Stimulated activated naive CD8-positive, alpha-beta T cell treated with anti-CD3 and anti-CD28 coated beads, Interleukin-15, amount 100 ng/mL, for 72 hours (primary cell): ENCODE measurements at regions not wholly inside any gene's neighbourhood (a gene's known extent, or its start where the extent isn't known, plus 50 kb on each side); places are given as distances from the start of the nearest gene placed in this dataset.

Source experiments
- ATAC-seq: fragments of 150-1000 bp; cut with Tn5 transposase; 2 replicates; pipeline ENCODE4 v1.10.0; 2021; ENCODE audit warnings: mild to moderate bottlenecking, moderate library complexity
- DNase-seq, 2 donors: peaks; one replicate each; pipeline ENCODE4 v3.0.0; 2021 to 2022
- H3K27ac Mint-ChIP-seq, 2 donors: one replicate each; pipeline ENCODE4 v1.8.0; 2022; ENCODE audit warnings: mild to moderate bottlenecking in 2 of 2, mixed read lengths in 2 of 2, moderate library complexity in 2 of 2
- H3K27me3 Mint-ChIP-seq: one replicate; pipeline ENCODE4 v1.8.0; 2022; ENCODE audit warnings: mixed read lengths
- H3K4me1 Mint-ChIP-seq: one replicate; pipeline ENCODE4 v1.8.0; 2022; ENCODE audit warnings: mild to moderate bottlenecking, mixed read lengths
- H3K4me3 Mint-ChIP-seq, 2 donors: one replicate each; pipeline ENCODE4 v1.8.0; 2022; ENCODE audit warnings: mild to moderate bottlenecking in 2 of 2, mixed read lengths in 2 of 2, moderate library complexity in 1 of 2
- H3K9me3 Mint-ChIP-seq, 2 donors: one replicate each; pipeline ENCODE4 v1.8.0; 2022; ENCODE audit warnings: mixed read lengths in 2 of 2

DNA sequence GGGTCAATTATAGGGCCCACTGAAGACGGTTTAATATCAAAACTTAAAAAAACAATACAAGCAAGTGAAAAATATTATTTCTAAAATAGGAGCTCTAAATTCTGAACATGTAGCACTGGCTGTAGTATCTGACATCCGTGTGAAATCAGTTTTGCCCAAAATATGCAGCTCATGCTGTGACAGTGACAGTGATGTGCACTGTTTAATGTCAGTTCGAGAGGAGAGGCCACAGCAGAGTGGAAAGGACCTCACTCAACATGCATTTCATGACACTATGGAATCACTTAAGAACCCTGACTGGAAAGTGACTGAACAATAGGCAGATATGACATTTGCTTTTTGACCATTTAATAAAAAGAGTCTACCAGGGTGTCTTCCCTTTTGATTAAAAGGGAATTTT, 397.0 kb downstream of the FRK start:
- ATAC-seq (no peak), DNase-seq (no peak)
- no peak overlapping the region for H3K4me3 Mint-ChIP-seq
- H3K27me3 Mint-ChIP-seq: no peaks in the 10 kb centered on the region
- H3K27ac Mint-ChIP-seq: no peak overlapping the region
- H3K9me3 Mint-ChIP-seq: peaks cover 0 to 8% of the 10 kb centered on the region in 2 donors
- H3K4me1 Mint-ChIP-seq: no peaks in the 10 kb centered on the region

DNA sequence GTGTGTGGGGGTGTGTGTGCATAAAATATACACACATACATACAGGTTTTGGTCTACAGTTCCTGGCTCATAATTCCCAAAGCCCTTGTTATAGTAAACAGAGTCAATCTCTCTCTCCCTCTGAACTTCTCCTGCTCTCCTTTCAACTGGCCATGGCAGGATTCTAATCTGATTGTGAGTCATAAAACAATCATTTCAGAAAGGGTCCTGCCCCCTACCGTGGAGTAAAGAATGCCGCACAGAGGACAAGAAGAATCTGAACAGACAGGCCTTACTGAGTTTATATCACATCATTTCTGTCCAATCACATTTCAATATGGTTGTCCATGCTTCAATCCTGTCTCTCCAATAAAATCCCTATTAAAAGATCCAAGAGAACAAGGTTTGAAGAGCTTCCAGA, 416.9 kb downstream of the FRK start:
- H3K27me3 Mint-ChIP-seq: no peaks in the 10 kb centered on the region
- no peak for DNase-seq
- H3K4me1 Mint-ChIP-seq: no peaks in the 10 kb centered on the region

DNA sequence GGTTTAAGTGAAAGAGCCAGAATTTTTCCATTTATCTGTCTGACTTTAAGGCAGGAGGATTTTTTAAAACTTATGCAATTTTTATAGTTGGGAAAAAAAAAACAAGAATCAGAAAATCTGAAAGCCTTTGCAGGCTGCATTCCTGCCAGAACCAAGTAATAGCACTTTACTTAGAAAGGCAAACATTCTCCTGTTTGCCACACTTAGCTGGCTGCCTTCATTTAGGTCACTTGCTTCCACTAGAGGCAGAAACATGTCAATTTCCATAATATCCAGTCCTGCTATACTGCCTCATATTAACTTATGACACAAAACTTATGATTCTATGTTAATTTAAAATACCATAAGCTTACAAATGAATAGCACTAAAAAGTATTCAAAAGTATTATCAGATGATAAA, 425.8 kb downstream of the FRK start:
- Mint-ChIP-seq H3K4me1 (no peaks in the 10 kb centered on the region), H3K9me3 (peaks cover 6 to 9% of the 10 kb centered on the region in 2 donors), H3K4me3 (no peak overlapping the region), H3K27ac (no peak overlapping the region), H3K27me3 (no peaks in the 10 kb centered on the region)
- DNase-seq: no peak
- ATAC-seq: no peak

More for the DNA sequence above, 416.9 kb downstream of the FRK start:
- no peak for ATAC-seq
- Mint-ChIP-seq H3K27ac (no peak overlapping the region), H3K4me3 (no peak overlapping the region), H3K9me3 (peaks cover 9 to 13% of the 10 kb centered on the region in 2 donors)

DNA sequence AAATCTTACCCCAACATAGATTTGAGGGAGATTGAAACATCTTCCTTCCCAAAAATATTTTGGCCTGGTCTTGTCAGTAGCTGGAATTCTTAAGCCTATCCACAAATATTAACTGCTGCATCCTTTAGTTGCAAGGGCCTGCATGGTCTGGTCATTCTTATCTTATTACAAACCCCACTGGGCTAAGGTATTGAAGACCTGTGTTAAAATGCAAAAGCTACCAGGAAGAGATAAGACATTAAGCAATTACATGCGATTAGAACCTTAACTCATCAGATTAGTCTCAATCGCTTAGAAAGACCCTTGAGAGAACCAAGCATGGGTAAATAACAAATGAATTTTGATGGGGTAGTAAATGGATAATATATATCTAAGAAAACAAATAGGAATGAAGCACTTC, 426.6 kb downstream of the FRK start:
- Mint-ChIP-seq H3K4me3 (no peak overlapping the region), H3K27ac (no peak overlapping the region), H3K9me3 (peaks cover 6 to 8% of the 10 kb centered on the region in 2 donors), H3K4me1 (no peaks in the 10 kb centered on the region), H3K27me3 (no peaks in the 10 kb centered on the region)
- DNase-seq: no peak
- no peak for ATAC-seq

DNA sequence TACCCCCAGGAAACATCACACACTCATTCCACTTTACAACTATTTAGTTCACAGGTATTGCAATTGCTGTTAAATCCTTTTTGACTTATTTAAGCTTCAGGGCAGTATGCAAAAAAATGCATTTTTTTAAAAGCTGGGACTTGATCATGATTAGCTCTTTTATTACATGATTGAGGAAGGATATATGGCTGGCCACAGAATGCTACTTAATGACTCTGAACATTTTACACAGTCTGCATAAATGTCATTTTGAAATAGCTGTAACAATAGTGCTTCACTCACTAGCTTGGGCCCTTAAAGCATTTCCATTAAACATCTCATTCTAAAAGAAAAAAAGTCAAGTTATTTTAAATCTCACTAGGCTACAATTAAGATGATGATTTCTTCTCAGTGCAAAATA, 429.7 kb downstream of the FRK start:
- no peaks in the 10 kb centered on the region for H3K9me3 Mint-ChIP-seq
- no peaks in the 10 kb centered on the region for H3K27me3 Mint-ChIP-seq
- no peak overlapping the region for H3K27ac Mint-ChIP-seq
- ATAC-seq: no peak
- no peak overlapping the region for H3K4me3 Mint-ChIP-seq
- no peak for DNase-seq
- no peaks in the 10 kb centered on the region for H3K4me1 Mint-ChIP-seq

DNA sequence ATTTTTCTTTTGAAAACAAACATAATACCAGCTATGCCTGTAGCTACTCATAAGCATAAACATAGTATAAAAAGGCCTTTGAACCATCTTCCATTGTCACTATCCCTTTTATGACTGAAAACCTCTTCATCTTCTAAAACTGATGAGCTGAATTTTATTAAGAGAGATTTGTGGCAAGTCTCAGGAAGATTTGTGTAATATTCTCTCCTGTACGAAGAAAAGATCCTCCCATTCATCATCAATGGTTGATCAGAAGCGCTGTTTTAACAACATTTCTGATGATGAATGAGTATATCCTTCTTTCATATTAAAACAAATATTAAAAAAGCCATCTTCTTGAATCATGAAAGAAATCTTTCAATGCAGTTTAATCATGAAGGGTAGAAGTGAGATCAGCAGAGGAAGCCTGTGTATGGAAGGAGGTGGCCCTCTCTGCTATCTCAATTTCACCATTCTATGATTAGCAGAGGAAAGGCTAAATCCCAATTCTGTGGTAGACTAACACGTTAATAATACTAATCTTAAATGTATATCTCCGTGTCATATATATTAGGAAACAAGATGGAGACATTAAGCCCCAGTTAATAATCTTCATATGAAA, 430.2 kb downstream of the FRK start:
- no peak overlapping the region for H3K4me3 Mint-ChIP-seq
- H3K27me3 Mint-ChIP-seq: no peaks in the 10 kb centered on the region
- H3K4me1 Mint-ChIP-seq: no peaks in the 10 kb centered on the region
- ATAC-seq (no peak), DNase-seq (no peak)
- H3K9me3 Mint-ChIP-seq: no peaks in the 10 kb centered on the region
- no peak overlapping the region for H3K27ac Mint-ChIP-seq

DNA sequence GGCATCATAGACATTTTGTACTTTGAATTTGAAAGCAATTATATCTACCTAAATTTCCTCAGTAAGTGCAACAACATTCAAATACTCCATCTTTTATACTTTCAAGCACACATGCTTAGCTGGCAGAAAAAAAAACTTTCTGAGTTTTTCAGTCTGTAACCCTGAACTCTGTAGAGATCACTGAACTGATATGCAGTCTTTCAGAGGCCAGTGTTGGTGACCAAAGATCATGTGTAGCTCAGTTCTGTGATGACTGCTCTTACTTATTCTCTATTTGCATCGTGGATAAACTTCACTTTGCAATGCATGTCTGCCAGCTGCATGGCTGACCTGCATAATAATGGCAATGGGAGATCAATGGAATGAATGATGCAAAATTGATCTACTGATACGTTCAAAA, 431.3 kb downstream of the FRK start:
- H3K4me1 Mint-ChIP-seq: no peaks in the 10 kb centered on the region

DNA sequence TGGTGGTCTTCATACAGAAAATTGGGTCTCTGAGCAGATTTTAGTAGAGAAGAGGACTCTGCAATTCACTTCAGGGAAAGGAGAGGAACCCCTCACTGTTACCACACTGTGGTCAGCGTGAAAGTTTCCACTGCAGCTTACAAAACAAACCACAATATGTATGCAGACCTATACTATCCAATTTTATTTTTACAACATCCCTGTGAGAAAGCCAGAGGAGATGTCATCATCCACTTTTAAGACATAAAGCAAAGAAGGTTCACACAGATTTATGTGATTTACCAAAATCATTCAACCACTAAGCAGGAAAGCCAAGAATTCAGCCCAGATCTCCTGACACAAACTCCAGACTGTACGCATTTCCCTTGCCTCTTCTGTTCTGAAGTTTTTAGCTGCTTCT, 442.4 kb downstream of the FRK start:
- Mint-ChIP-seq H3K4me1 (no peaks in the 10 kb centered on the region), H3K27ac (no peak overlapping the region), H3K9me3 (peaks cover 4 to 9% of the 10 kb centered on the region in 2 donors), H3K4me3 (no peak overlapping the region), H3K27me3 (no peaks in the 10 kb centered on the region)
- DNase-seq (no peak), ATAC-seq (no peak)

More for the DNA sequence above, 431.3 kb downstream of the FRK start:
- no peak for ATAC-seq
- no peaks in the 10 kb centered on the region for H3K9me3 Mint-ChIP-seq
- H3K4me3 Mint-ChIP-seq: no peak overlapping the region
- peak overlapping the region in 1 of 2 donors; percentile 12 for H3K27ac Mint-ChIP-seq
- no peak for DNase-seq
- no peaks in the 10 kb centered on the region for H3K27me3 Mint-ChIP-seq

DNA sequence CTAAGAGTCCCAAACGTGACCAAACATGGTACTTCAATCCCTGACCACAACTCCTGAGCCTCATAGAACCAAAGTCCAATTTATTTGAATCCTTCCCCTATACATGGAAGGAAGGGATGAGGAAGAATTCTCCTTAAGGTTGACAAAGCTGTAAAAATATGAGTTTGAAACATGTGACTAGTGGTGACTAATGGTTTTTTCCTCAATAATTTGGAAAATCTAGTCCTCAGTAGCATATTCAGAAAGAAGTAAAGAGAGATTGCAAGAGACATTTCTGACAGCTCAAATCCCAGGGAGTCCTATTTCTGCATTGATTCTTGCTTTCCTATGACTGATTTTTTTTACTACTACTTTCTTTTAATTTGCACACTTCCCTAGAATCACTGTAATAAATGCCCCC, 443.7 kb downstream of the FRK start:
- Mint-ChIP-seq H3K27ac (no peak overlapping the region), H3K4me3 (no peak overlapping the region), H3K4me1 (no peaks in the 10 kb centered on the region), H3K27me3 (no peaks in the 10 kb centered on the region), H3K9me3 (peaks cover under 1 to 9% of the 10 kb centered on the region in 2 donors)
- ATAC-seq (no peak), DNase-seq (no peak)

DNA sequence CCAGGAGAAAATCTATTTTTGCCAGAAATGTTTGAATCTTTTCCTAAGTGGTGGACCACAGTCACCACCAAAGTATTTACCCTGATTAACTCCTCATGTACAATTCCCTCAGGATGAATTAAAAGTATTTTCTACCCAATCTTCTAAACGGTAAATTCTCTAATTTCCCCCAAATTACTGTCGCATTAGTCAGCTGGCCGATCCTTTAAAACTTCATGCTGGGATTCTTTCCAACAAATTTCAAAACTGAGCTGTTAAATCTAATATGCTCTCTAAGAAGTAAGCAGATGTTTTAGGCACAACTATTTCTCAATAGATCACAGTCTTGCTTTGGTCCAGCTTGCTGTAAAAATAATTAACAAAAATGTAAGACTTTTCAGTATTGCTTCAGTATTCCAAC, 447.2 kb downstream of the FRK start:
- no peaks in the 10 kb centered on the region for H3K4me1 Mint-ChIP-seq
- H3K4me3 Mint-ChIP-seq: no peak overlapping the region
- no peak for ATAC-seq
- no peak overlapping the region for H3K27ac Mint-ChIP-seq
- peaks cover 9% of the 10 kb centered on the region in 2 donors for H3K9me3 Mint-ChIP-seq
- no peak for DNase-seq
- no peaks in the 10 kb centered on the region for H3K27me3 Mint-ChIP-seq

DNA sequence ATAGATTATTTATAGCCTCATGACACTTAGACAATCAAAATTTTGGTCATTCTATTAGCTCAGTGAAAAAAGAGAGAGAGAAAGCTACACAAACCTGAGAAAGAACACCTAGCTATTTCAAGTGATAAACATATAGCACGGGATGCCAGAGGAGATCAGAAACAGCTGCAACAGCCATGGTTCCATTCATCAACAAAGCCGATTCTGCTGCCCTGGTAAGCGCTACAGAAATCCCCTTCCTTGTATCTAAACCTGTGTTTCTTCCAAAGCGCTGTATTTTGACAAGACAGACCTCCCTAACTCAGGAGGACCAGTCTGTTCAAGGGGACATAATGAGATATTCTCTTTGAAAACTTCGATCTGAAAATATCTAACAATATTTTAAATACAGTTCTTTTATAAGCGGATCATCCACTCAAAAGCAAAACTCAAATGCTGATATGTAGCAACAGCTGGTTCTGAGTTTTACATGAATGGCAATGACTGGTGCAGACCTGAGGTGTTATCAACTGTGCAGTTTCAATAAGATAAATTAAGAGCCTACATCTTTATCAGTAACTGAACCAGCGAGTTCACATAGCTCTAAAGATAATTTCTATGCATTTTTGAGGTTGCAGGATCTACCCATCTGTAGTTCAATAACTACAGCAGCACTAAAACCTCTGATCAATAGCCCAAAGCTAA, 447.8 kb downstream of the FRK start:
- Mint-ChIP-seq H3K27me3 (no peaks in the 10 kb centered on the region), H3K27ac (no peak overlapping the region), H3K4me1 (no peaks in the 10 kb centered on the region), H3K4me3 (no peak overlapping the region), H3K9me3 (peaks cover 9% of the 10 kb centered on the region in 2 donors)
- DNase-seq (no peak), ATAC-seq (no peak)

DNA sequence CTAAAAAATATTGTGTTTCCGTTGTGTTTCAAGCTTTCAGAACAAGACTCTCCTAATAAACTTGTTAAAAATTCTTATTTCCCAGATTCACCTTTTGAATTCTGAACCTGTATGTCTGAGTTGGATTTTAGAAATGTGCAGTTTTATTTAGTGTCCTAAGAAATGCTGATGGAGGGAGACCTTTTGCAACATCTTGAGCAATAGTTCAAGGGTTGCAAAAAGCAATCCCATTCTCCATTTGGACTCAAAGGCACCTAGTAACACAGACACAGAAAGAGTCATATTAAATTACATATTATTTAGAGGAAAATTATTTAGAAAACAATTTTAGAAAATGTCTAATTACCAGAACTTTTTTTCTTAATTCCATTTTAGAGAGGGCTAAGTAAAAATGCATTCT, 448.5 kb downstream of the FRK start:
- H3K27me3 Mint-ChIP-seq: no peaks in the 10 kb centered on the region
- DNase-seq (no peak), ATAC-seq (no peak)
- H3K4me1 Mint-ChIP-seq: no peaks in the 10 kb centered on the region
- H3K9me3 Mint-ChIP-seq: peaks cover 9% of the 10 kb centered on the region in 2 donors
- H3K27ac Mint-ChIP-seq: no peak overlapping the region
- no peak overlapping the region for H3K4me3 Mint-ChIP-seq

DNA sequence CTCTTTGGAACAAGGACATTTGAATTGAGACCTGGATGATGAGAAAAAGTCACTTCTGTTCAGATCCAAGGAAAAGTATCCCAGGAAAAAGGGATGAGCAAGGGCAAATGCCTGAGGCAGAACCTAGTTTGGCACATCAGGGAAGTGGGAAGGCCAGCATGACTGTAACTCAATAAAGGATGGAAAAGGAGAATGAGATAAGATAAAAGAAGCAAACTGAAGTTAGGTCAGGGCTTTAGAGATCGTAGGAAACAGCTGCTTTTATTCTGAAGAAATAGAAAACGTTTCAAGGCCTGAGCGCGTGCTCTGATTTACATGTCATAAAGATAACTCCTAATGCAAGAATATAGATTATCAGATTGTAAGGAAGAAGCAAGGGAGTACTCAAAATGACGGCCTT, 450.0 kb downstream of the FRK start:
- Mint-ChIP-seq H3K4me1 (no peaks in the 10 kb centered on the region), H3K9me3 (peaks cover 0 to 9% of the 10 kb centered on the region in 2 donors)
- ATAC-seq: no peak

DNA sequence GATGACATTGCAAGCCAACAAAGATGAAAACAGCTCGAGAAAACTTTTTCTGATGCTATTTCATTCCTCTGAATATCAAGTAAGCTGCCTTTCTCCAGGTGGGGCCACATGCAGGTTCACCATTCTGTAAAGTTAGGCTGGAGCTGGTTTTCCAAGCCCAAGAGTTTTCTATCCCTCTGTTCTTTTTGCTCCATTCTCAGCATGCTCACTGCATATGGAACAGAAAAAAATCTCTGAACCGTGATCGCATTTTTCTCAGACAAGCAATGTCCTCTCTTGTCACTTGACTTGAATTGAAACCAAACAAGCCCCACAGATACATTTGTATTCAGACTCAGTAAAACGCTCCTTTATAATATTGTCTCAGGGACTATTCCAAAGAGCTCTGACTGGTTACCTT, 451.6 kb downstream of the FRK start:
- Mint-ChIP-seq H3K27me3 (no peaks in the 10 kb centered on the region), H3K4me1 (no peaks in the 10 kb centered on the region), H3K27ac (no peak overlapping the region), H3K9me3 (peaks cover 0 to 9% of the 10 kb centered on the region in 2 donors), H3K4me3 (no peak overlapping the region)
- ATAC-seq: no peak
- no peak for DNase-seq

More for the DNA sequence above, 450.0 kb downstream of the FRK start:
- no peak for DNase-seq
- H3K27ac Mint-ChIP-seq: no peak overlapping the region
- no peak overlapping the region for H3K4me3 Mint-ChIP-seq
- no peaks in the 10 kb centered on the region for H3K27me3 Mint-ChIP-seq

DNA sequence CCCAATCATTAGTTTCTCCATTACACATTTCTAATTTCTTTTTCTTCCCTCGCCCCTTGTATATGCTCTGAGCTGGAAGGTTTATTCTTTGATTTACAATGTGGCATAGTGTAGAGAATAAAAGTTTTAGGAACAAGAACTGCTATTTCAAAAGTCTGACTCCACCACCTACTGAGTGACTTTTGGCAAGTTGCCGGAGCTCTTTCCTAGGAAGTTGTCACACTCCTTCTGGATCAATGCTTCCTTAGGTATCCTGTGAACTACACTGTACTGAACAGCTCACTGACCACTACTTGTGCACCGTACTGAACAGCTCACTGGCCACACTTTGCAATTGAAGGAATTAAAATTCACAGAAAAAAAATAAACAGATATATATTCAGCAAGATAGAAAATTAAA, 458.2 kb downstream of the FRK start:
- H3K27me3 Mint-ChIP-seq: no peaks in the 10 kb centered on the region
- H3K9me3 Mint-ChIP-seq: peaks cover 17 to 20% of the 10 kb centered on the region in 2 donors
- no peak overlapping the region for H3K4me3 Mint-ChIP-seq
- ATAC-seq: no peak
- H3K4me1 Mint-ChIP-seq: no peaks in the 10 kb centered on the region
- no peak overlapping the region for H3K27ac Mint-ChIP-seq
- DNase-seq: no peak

DNA sequence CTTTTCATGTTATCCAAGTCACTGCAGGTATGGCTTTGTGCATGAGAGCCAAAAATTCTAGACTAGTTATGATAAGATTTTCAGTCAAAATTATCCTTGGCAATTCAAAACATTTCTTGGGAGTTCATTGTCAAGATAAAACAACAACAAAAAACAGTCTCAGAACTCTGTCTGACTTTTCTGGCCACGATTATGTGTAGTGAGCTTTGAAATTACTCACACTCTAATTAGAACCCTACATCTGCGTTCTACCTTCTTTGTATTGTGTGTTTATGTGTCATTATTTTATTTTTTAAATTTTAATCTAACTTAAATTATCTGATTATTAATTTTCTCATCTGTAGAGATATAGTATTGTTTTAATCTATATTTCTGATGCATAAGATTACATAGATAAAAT, 459.2 kb downstream of the FRK start:
- Mint-ChIP-seq H3K4me1 (no peaks in the 10 kb centered on the region), H3K27ac (no peak overlapping the region)

DNA sequence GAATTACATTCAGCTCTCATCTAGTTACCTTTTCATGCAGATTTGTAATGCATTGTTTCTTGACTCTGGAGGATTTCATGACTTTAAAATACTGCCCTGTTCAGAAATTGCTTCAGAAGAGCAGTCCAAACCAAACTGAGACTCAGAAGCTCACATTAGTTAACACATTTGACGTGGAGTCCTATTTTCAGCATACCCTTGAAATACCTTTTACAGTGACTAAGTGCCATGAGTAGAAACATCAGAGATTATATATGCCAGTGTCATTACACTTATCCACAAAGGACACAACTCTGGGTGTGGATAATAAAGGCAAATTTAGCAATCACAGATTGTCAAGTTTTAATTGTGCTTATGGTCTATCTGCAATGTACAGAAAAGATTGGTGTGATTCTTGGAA, 459.6 kb downstream of the FRK start:
- no peaks in the 10 kb centered on the region for H3K27me3 Mint-ChIP-seq
- H3K4me1 Mint-ChIP-seq: no peaks in the 10 kb centered on the region
- H3K4me3 Mint-ChIP-seq: no peak overlapping the region
- no peak for ATAC-seq
- H3K27ac Mint-ChIP-seq: no peak overlapping the region
- DNase-seq: no peak
- H3K9me3 Mint-ChIP-seq: peaks cover 17 to 20% of the 10 kb centered on the region in 2 donors

More for the DNA sequence above, 459.2 kb downstream of the FRK start:
- Mint-ChIP-seq H3K9me3 (peaks cover 17 to 20% of the 10 kb centered on the region in 2 donors), H3K27me3 (no peaks in the 10 kb centered on the region), H3K4me3 (no peak overlapping the region)
- ATAC-seq (no peak), DNase-seq (no peak)
